ENCODE measurements at regions not wholly inside any gene's neighbourhood (a gene's known extent, or its start where the extent isn't known, plus 50 kb on each side); places are given as distances from the start of the nearest gene placed in this dataset.

GRCh38 chr2:101538076-101538475 lies 63.2 kb upstream of the RFX8 start:
- no peak for ATAC-seq
- TF ChIP-seq CSDC2 (CRISPR knock-in tag; IDR thresholded peaks at IDR 0.05), result no peak

GRCh38 chr2:101534149-101534611 lies 59.3 kb upstream of the RFX8 start:
- TF ChIP-seq, protein P1, sequence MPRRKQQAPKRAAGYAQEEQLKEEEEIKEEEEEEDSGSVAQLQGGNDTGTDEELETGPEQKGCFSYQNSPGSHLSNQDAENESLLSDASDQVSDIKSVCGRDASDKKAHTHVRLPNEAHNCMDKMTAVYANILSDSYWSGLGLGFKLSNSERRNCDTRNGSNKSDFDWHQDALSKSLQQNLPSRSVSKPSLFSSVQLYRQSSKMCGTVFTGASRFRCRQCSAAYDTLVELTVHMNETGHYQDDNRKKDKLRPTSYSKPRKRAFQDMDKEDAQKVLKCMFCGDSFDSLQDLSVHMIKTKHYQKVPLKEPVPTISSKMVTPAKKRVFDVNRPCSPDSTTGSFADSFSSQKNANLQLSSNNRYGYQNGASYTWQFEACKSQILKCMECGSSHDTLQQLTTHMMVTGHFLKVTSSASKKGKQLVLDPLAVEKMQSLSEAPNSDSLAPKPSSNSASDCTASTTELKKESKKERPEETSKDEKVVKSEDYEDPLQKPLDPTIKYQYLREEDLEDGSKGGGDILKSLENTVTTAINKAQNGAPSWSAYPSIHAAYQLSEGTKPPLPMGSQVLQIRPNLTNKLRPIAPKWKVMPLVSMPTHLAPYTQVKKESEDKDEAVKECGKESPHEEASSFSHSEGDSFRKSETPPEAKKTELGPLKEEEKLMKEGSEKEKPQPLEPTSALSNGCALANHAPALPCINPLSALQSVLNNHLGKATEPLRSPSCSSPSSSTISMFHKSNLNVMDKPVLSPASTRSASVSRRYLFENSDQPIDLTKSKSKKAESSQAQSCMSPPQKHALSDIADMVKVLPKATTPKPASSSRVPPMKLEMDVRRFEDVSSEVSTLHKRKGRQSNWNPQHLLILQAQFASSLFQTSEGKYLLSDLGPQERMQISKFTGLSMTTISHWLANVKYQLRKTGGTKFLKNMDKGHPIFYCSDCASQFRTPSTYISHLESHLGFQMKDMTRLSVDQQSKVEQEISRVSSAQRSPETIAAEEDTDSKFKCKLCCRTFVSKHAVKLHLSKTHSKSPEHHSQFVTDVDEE (CRISPR knock-in tag; IDR thresholded peaks at IDR 0.05), result no peak
- TF ChIP-seq RARB (CRISPR knock-in tag; IDR thresholded peaks at IDR 0.05), result no peak
- no peak for TF ChIP-seq SNAI2 (CRISPR knock-in tag; IDR thresholded peaks at IDR 0.05)
- no peak for TF ChIP-seq POU6F1 (CRISPR knock-in tag; IDR thresholded peaks at IDR 0.05; ENCODE audit: borderline replicate concordance, low read depth)
- TF ChIP-seq CREB5 (CRISPR knock-in tag; IDR thresholded peaks at IDR 0.05; ENCODE audit: low read depth), result no peak
- no peak for TF ChIP-seq TOX (CRISPR knock-in tag; IDR thresholded peaks at IDR 0.05; ENCODE audit: borderline replicate concordance)
- TF ChIP-seq OSR1 (CRISPR knock-in tag; IDR thresholded peaks at IDR 0.05), result no peak
- no peak for TF ChIP-seq CSRNP3 (CRISPR knock-in tag; IDR thresholded peaks at IDR 0.05)
- no peak for TF ChIP-seq ISL1 (CRISPR knock-in tag; IDR thresholded peaks at IDR 0.05)
- no peak for TF ChIP-seq BACH2 (CRISPR knock-in tag; IDR thresholded peaks at IDR 0.05; ENCODE audit: borderline replicate concordance)
- no peak for TF ChIP-seq ZNF8 (CRISPR knock-in tag; IDR thresholded peaks at IDR 0.05)
- TF ChIP-seq PPARA (CRISPR knock-in tag; IDR thresholded peaks at IDR 0.05; ENCODE audit: borderline replicate concordance), result no peak
- TF ChIP-seq ARNTL (CRISPR knock-in tag; IDR thresholded peaks at IDR 0.05; ENCODE audit: borderline replicate concordance, low read depth), result no peak
- TF ChIP-seq ZFP3 (CRISPR knock-in tag; IDR thresholded peaks at IDR 0.05), result no peak
- TF ChIP-seq ZNF70 (CRISPR knock-in tag; IDR thresholded peaks at IDR 0.05), result no peak
- no peak for TF ChIP-seq TCF4 (CRISPR knock-in tag; IDR thresholded peaks at IDR 0.05; ENCODE audit: borderline replicate concordance)
- TF ChIP-seq ZNF565 (CRISPR knock-in tag; conservative IDR thresholded peaks at IDR 0.05; ENCODE audit: low read depth), result no peak
- no peak for TF ChIP-seq GLIS3 (CRISPR knock-in tag; IDR thresholded peaks at IDR 0.05)
- no peak for TF ChIP-seq CSDC2 (CRISPR knock-in tag; IDR thresholded peaks at IDR 0.05)
- ATAC-seq, result no peak

- TF ChIP-seq ISL1 (CRISPR knock-in tag; IDR thresholded peaks at IDR 0.05), result no peak
- no peak for TF ChIP-seq ZC3H10 (CRISPR knock-in tag; IDR thresholded peaks at IDR 0.05)
- no peak for TF ChIP-seq BACH2 (CRISPR knock-in tag; IDR thresholded peaks at IDR 0.05; ENCODE audit: borderline replicate concordance)
- no peak for TF ChIP-seq CSDC2 (CRISPR knock-in tag; IDR thresholded peaks at IDR 0.05)
- no peak for TF ChIP-seq PATZ1 (CRISPR knock-in tag; IDR thresholded peaks at IDR 0.05; ENCODE audit: borderline replicate concordance)
- no peak for ATAC-seq
These were observed 58.7 kb upstream of the RFX8 start for GRCh38 chr2:101533561-101534148.
